ENCODE measurements at regions not wholly inside any gene's neighbourhood (a gene's known extent, or its start where the extent isn't known, plus 50 kb on each side); places are given as distances from the start of the nearest gene placed in this dataset.
"Not testable (repeated sequence)": the region's sequence is repeated elsewhere in the genome, so short reads cannot be mapped to it uniquely, and the experiment has no call there.

- no peak for DNase-seq (ENCODE audit: low read depth)
- H3K4me3 ChIP-seq (ENCODE audit: low read length) = no peak overlapping the region
- TF ChIP-seq, protein P1, sequence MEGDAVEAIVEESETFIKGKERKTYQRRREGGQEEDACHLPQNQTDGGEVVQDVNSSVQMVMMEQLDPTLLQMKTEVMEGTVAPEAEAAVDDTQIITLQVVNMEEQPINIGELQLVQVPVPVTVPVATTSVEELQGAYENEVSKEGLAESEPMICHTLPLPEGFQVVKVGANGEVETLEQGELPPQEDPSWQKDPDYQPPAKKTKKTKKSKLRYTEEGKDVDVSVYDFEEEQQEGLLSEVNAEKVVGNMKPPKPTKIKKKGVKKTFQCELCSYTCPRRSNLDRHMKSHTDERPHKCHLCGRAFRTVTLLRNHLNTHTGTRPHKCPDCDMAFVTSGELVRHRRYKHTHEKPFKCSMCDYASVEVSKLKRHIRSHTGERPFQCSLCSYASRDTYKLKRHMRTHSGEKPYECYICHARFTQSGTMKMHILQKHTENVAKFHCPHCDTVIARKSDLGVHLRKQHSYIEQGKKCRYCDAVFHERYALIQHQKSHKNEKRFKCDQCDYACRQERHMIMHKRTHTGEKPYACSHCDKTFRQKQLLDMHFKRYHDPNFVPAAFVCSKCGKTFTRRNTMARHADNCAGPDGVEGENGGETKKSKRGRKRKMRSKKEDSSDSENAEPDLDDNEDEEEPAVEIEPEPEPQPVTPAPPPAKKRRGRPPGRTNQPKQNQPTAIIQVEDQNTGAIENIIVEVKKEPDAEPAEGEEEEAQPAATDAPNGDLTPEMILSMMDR (IDR thresholded peaks at IDR 0.05; ENCODE audit: insufficient read depth, low read depth, low read length, missing control alignments) = no peak
Measured at GRCh38 chr11:87600938-87601337, 563.2 kb downstream of the TMEM135 start.

DNA sequence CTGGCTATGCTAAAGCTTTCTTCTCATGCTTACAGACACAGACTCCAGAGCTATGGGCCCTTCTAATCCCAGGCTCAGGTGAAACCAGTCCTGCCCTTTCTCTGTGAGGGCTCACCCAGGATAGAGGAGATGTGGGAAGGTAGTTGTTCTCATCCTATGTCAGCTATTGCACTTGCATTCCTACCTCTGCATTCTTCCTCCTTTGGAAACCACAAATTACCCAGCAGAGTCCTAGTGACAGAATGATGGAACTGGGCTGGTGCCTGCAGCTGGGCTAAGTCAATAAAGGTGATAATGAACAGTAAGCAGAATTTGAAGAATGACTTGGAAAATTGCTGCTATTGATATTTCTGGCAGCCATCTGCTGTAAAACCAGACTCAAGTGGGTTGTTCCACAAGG is 560.0 kb downstream of the TMEM135 start:
- TF ChIP-seq, protein P1 (IDR thresholded peaks at IDR 0.05; ENCODE audit: insufficient read depth, low read depth, low read length, missing control alignments) = no peak

GRCh38 chr11:87596176-87596575 is 558.4 kb downstream of the TMEM135 start:
- no peak overlapping the region for H3K4me3 ChIP-seq (ENCODE audit: low read length)
- TF ChIP-seq, protein P1 (IDR thresholded peaks at IDR 0.05; ENCODE audit: insufficient read depth, low read depth, low read length, missing control alignments) = no peak

More for the DNA sequence above, 560.0 kb downstream of the TMEM135 start:
- no peak for DNase-seq (ENCODE audit: low read depth)
- H3K4me3 ChIP-seq (ENCODE audit: low read length) = no peak overlapping the region

DNA sequence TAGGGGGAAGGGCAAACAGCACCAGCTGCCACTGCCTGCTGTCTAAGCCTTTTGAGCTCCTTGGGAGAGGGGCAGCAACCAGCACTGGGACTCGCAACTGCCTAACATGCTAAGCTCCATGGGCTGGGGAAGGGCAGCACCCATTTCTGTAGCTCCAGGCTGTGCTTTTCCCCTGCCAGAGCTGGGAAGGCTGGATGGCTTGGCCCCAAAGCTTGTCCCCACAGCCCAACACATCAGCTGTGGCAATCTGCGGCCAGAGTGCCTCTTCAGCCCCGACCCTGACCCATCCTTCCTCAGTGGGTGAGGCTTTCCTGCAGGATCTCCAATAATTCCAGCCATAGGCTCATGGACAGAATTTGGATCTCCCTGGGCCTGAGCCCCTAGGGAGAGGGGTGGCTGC is 551.3 kb downstream of the TMEM135 start:
- TF ChIP-seq, protein P1 (IDR thresholded peaks at IDR 0.05; ENCODE audit: insufficient read depth, low read depth, low read length, missing control alignments) = no peak
- no peak for DNase-seq (ENCODE audit: low read depth)
- H3K4me3 ChIP-seq (ENCODE audit: low read length) = no peak overlapping the region

More at GRCh38 chr11:87596176-87596575, 558.4 kb downstream of the TMEM135 start:
- no peak for DNase-seq (ENCODE audit: low read depth)

DNA sequence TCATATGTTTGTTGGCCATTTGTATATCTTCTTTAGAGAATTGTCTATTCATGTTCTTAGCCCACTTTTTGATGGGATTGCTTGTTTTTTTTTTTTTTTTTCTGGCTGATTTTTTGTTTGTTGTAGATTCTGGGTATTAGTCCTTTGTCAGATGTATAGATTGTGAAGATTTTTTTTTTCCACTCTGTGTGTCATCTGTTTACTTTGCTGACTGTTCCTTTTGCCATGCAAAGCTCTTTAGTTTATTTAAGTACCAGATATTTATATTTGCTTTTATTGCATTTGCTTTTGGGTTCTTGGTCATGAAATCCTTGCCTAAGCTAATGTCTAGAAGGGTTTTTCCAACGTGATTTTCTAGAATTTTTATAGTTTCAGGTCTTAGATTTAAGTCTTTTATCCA is 547.9 kb downstream of the TMEM135 start:
- not testable (repeated sequence) for H3K4me3 ChIP-seq (ENCODE audit: low read length)
- peak; percentile 40 for DNase-seq (ENCODE audit: low read depth)

GRCh38 chr11:87583931-87584330 is 546.2 kb downstream of the TMEM135 start:
- no peak overlapping the region for H3K4me3 ChIP-seq (ENCODE audit: low read length)
- TF ChIP-seq, protein P1 (IDR thresholded peaks at IDR 0.05; ENCODE audit: insufficient read depth, low read depth, low read length, missing control alignments) = no peak
- peak; percentile 90 for DNase-seq (ENCODE audit: low read depth)

DNA sequence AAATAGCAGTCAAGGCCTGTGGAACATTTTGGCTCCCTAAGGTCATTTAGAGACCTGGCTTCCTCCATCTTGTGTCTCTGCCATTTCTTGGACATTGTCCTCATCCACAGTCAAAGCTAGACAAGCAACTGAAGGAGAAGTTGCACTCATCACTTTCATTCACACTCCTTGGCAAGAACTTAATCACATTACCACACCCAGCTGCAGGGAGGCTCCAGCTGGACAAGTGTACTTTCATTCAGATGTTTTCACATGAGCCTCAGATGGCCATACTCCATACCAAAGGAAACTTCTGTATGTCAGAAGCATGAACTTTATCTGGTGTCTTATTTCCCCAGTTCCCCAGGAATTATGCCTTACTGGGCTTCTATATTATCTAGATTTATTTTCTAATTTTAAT is 537.4 kb downstream of the TMEM135 start:
- TF ChIP-seq, protein P1 (IDR thresholded peaks at IDR 0.05; ENCODE audit: insufficient read depth, low read depth, low read length, missing control alignments) = no peak
- H3K4me3 ChIP-seq (ENCODE audit: low read length) = no peak overlapping the region
- peak; percentile 30 for DNase-seq (ENCODE audit: low read depth)
